Central memory CD8-positive, alpha-beta T cell (primary cell): ENCODE measurements at regions not wholly inside any gene's neighbourhood (a gene's known extent, or its start where the extent isn't known, plus 50 kb on each side); places are given as distances from the start of the nearest gene placed in this dataset.
"Not testable (repeated sequence)": the region's sequence is repeated elsewhere in the genome, so short reads cannot be mapped to it uniquely, and the experiment has no call there.

Experiments used
- ATAC-seq: fragments of 150-1000 bp; cut with Tn5 transposase; replicated peaks from 2 replicates; pipeline ENCODE4 v1.10.0; 2022; ENCODE audit warnings: mild to moderate bottlenecking, moderate FRiP score, moderate number of reproducible peaks; ENCODE audit not compliant: poor library complexity, severe bottlenecking; ENCODE audit errors: extremely low read depth
- DNase-seq, 2 donors: peaks; one replicate each; pipeline ENCODE4 v3.0.0; 2021; ENCODE audit warnings: low spot score in 2 of 2
- H3K27ac Mint-ChIP-seq: one replicate; pipeline ENCODE4 v1.8.0; 2022; ENCODE audit warnings: low read depth, mild to moderate bottlenecking, moderate library complexity, mixed read lengths
- H3K27me3 Mint-ChIP-seq: one replicate; pipeline ENCODE4 v1.8.0; 2022; ENCODE audit warnings: mixed read lengths
- H3K36me3 Mint-ChIP-seq: one replicate; pipeline ENCODE4 v1.8.0; 2022; ENCODE audit warnings: mild to moderate bottlenecking, moderate library complexity, mixed read lengths; ENCODE audit not compliant: insufficient read depth
- H3K4me1 Mint-ChIP-seq: one replicate; pipeline ENCODE4 v1.8.0; 2022; ENCODE audit warnings: mixed read lengths
- H3K4me3 Mint-ChIP-seq: one replicate; pipeline ENCODE4 v1.8.0; 2022; ENCODE audit warnings: mild to moderate bottlenecking, moderate library complexity, mixed read lengths
- H3K9me3 Mint-ChIP-seq: one replicate; pipeline ENCODE4 v1.8.0; 2022; ENCODE audit warnings: mixed read lengths

DNA sequence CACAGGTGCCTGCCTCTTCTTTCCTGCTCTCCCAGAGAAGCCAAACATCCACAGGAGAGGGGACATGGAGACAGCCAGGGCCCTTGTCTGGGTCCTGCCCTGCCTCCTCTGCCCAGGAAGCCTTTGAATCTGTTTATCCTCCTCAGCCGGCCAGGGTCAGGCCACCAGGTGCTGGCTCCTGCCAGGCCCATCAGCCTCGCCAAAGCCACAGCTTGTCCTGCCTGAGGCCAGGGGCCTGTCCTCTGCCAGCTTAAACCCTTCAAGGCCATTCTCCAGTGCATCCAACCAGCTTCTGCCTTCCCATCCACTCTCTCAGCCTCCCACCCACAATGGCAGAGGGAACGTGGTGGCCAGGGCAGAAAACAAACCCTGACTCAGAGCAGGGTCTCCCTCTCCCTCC lies 254.6 kb downstream of the ANKRD60 start:
- no peaks in the 10 kb centered on the region for H3K36me3 Mint-ChIP-seq
- H3K4me1 Mint-ChIP-seq = no peaks in the 10 kb centered on the region
- ATAC-seq (no peak), DNase-seq (no peak)
- H3K27ac Mint-ChIP-seq = no peak overlapping the region
- no peak overlapping the region for H3K4me3 Mint-ChIP-seq
- H3K27me3 Mint-ChIP-seq = peaks cover 7% of the 10 kb centered on the region
- H3K9me3 Mint-ChIP-seq = peaks cover 8% of the 10 kb centered on the region

DNA sequence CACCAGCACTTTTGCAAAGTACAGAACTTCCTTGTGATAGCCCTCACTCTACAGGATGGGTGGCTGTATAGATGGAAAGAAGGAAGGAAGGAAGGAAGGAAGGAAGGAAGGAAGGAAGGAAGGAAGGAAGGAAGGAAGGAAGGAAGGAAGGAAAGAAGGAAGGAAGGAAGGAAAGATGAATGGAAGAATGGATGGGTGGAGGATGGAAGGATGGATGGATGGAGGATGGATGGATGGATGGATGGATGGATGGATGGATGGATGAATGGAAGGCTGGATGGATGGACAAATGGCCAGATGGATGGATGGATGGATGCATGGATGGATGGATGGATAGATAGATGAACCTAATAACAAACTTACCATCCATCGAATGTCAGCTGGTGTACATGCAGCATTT lies 256.9 kb downstream of the ANKRD60 start:
- peaks cover 30% of the 10 kb centered on the region for H3K27me3 Mint-ChIP-seq
- DNase-seq, ATAC-seq: not testable (repeated sequence)

DNA sequence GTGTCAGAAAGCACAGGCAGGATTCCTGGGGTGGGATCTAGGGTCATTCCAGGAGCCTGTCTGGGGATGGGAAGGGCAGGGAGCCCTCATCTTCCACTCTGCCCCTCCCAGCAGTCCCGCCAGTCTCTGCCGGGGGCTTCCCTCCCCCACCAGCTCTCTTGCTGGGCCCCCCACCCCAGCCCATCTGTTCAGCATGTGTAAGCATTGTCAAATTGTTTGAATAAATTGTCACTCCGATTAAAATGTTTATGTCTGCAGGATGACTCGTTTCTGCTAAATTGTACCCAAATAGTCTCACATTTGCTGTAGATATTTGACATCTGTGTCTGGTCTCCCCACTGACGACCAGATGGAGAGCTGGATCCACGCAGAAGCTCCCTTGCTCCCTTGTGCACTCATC lies 257.6 kb downstream of the ANKRD60 start:
- no peak for DNase-seq
- no peak for ATAC-seq
- peaks cover 8% of the 10 kb centered on the region for H3K9me3 Mint-ChIP-seq
- no peak overlapping the region for H3K4me3 Mint-ChIP-seq
- peaks cover 36% of the 10 kb centered on the region for H3K27me3 Mint-ChIP-seq
- H3K27ac Mint-ChIP-seq = no peak overlapping the region
- no peaks in the 10 kb centered on the region for H3K36me3 Mint-ChIP-seq
- H3K4me1 Mint-ChIP-seq = no peaks in the 10 kb centered on the region

More for the DNA sequence above, 256.9 kb downstream of the ANKRD60 start:
- not testable (repeated sequence) for H3K4me3 Mint-ChIP-seq, H3K27ac Mint-ChIP-seq, H3K4me1 Mint-ChIP-seq, H3K9me3 Mint-ChIP-seq, H3K36me3 Mint-ChIP-seq

- Mint-ChIP-seq H3K4me1 (no peaks in the 10 kb centered on the region), H3K36me3 (no peaks in the 10 kb centered on the region), H3K27me3 (peaks cover 43% of the 10 kb centered on the region), H3K27ac (no peak overlapping the region), H3K9me3 (peaks cover 7% of the 10 kb centered on the region), H3K4me3 (no peak overlapping the region)
- DNase-seq (no peak), ATAC-seq (no peak)
Measured at GRCh38 chr20:57970116-57970515, 258.3 kb downstream of the ANKRD60 start.

GRCh38 chr20:57968120-57968519 lies 258.3 kb upstream of the PMEPA1 start:
- no peaks in the 10 kb centered on the region for H3K36me3 Mint-ChIP-seq
- ATAC-seq (no peak), DNase-seq (no peak)
- H3K4me3 Mint-ChIP-seq = no peak overlapping the region
- H3K27ac Mint-ChIP-seq = no peak overlapping the region
- H3K9me3 Mint-ChIP-seq = no peaks in the 10 kb centered on the region
- H3K27me3 Mint-ChIP-seq = peaks cover 61% of the 10 kb centered on the region
- no peaks in the 10 kb centered on the region for H3K4me1 Mint-ChIP-seq

DNA sequence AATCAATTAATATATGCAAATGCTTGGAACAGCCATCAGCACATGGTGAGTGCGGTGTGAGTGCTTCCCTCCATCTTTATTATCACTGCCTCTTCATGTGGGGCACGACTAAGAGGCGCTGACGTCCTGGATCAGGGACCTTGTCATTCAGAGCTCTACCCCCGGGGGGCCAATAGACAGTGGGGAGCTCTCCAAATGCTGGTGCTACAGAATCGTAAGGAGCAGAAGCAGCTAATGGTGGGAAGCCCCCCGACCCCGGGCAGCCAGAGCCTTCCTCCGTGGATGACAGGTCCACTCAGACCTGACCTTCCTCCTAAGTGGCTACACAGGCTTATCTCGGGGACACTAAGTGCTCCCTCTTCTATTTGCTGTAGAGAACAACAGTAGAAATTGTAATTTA lies 257.5 kb upstream of the PMEPA1 start:
- H3K27me3 Mint-ChIP-seq = peaks cover 68% of the 10 kb centered on the region
- no peak overlapping the region for H3K4me3 Mint-ChIP-seq
- H3K9me3 Mint-ChIP-seq = no peaks in the 10 kb centered on the region
- H3K27ac Mint-ChIP-seq = no peak overlapping the region
- H3K36me3 Mint-ChIP-seq = no peaks in the 10 kb centered on the region
- H3K4me1 Mint-ChIP-seq = no peaks in the 10 kb centered on the region
- DNase-seq (no peak), ATAC-seq (no peak)

DNA sequence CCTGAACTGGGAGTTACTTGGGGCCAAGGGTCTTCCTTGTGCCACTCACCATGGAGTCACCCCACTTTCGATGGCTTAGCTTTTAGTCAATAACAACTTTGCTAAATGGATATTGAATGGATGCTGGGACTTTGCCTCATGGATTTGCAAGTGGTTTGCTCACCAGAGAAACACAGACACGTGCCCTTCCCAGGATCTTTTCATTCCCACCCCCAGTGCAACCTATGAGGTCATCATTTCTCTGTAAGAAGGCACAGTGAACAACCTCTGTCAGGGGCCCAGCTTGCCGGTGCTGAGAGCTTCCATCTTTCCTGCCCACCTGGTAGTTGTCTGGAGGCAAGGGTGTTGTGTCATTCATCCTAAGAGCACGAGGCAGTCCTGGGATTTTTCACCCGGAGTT lies 256.8 kb upstream of the PMEPA1 start:
- H3K36me3 Mint-ChIP-seq = no peaks in the 10 kb centered on the region
- no peaks in the 10 kb centered on the region for H3K9me3 Mint-ChIP-seq
- H3K4me3 Mint-ChIP-seq = no peak overlapping the region
- H3K27ac Mint-ChIP-seq = no peak overlapping the region
- no peak for DNase-seq
- no peak for ATAC-seq
- no peaks in the 10 kb centered on the region for H3K4me1 Mint-ChIP-seq
- H3K27me3 Mint-ChIP-seq = peaks cover 68% of the 10 kb centered on the region

DNA sequence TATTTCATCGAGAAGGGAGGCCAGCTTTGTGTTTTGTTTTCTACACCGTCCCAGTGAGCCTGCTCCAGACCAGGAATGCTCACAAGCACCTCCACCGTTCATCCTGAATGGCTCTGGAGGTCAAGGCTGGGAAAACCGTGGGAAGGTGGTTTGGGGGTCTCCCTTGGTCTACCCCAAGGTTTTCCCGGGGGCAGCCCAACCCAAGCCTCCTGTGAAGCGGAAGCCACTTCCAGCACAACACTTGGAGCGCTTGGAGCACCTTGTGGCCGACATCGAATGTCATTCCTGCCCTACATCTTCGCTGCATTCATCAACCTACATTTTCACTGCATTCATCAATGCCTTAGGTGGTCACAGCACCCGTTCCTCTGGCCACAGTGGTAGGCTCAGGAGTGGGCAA lies 255.6 kb upstream of the PMEPA1 start:
- DNase-seq (no peak), ATAC-seq (no peak)
- Mint-ChIP-seq H3K4me3 (no peak overlapping the region), H3K4me1 (no peaks in the 10 kb centered on the region), H3K27me3 (peaks cover 78% of the 10 kb centered on the region), H3K36me3 (no peaks in the 10 kb centered on the region), H3K9me3 (no peaks in the 10 kb centered on the region), H3K27ac (no peak overlapping the region)

DNA sequence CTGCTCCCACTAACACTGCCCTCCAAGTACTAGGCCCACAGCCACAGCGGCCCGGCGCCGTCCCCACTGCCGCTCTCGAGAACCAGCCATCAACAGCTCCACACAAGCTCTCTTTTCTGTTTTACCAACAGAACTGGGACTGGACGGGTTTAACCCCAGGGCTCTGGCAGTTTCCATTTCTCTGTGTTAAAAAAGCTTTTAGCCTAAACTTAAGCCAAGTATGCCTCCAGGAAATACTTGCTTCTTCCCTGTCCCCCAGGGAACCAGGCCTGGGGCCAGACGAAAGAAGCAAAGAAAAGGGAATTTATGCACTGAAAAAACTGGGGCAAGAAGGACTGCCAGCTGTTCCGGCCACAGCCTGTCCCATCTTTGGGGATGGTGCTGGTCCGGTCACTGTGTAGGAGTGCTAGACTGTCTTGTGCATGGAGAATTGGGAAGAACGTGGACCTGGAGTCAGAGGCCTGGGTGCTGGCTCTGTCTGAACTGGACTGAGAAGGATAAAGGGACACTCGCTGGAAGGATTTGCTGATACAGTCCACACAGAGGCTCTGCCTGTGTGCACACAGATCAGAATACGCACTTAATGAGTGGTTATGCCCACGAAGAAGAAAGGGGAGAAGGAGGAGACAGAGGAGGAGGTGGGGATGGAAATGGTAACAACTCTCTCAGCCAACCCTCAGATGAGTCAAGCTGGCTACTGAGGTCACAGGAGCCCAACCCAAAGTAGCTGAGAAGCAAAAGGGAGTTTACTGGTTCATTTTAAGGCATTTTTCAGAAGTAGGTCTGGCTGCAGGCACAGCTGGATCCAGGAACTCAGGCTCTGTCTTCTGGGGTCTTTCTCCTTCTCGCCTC lies 254.4 kb upstream of the PMEPA1 start:
- Mint-ChIP-seq H3K27me3 (peaks cover 76% of the 10 kb centered on the region), H3K36me3 (no peaks in the 10 kb centered on the region), H3K9me3 (no peaks in the 10 kb centered on the region), H3K4me3 (no peak overlapping the region), H3K4me1 (no peaks in the 10 kb centered on the region), H3K27ac (no peak overlapping the region)
- DNase-seq = no peak
- no peak for ATAC-seq

GRCh38 chr20:57960803-57961575 lies 251.2 kb upstream of the PMEPA1 start:
- Mint-ChIP-seq H3K27ac (no peak overlapping the region), H3K4me1 (no peaks in the 10 kb centered on the region), H3K27me3 (peaks cover 48% of the 10 kb centered on the region), H3K36me3 (no peaks in the 10 kb centered on the region), H3K4me3 (no peak overlapping the region), H3K9me3 (no peaks in the 10 kb centered on the region)
- DNase-seq (no peak), ATAC-seq (no peak)

DNA sequence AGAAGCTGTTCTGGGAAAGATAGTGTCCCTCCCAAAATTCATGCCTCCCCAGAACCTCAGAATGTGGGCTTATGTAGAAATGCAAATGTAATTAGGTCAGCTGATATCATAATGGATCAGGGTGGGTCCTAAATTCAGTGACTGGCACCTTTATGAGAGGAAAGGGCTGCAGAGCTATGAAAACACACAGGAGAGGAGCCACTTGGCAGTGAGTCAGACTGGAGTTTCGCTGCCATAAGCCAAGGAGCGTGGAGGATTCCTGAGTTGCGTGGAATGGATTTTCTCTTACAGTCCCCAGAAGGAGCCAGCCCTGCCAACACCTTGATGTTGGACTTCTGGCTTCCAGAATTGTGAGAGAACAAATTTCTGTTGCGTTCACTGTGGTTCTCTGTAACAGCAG lies 249.8 kb upstream of the PMEPA1 start:
- DNase-seq (no peak), ATAC-seq (no peak)
- H3K36me3 Mint-ChIP-seq = no peaks in the 10 kb centered on the region
- peaks cover 41% of the 10 kb centered on the region for H3K27me3 Mint-ChIP-seq
- no peak overlapping the region for H3K4me3 Mint-ChIP-seq
- H3K4me1 Mint-ChIP-seq = no peaks in the 10 kb centered on the region
- no peaks in the 10 kb centered on the region for H3K9me3 Mint-ChIP-seq
- no peak overlapping the region for H3K27ac Mint-ChIP-seq

DNA sequence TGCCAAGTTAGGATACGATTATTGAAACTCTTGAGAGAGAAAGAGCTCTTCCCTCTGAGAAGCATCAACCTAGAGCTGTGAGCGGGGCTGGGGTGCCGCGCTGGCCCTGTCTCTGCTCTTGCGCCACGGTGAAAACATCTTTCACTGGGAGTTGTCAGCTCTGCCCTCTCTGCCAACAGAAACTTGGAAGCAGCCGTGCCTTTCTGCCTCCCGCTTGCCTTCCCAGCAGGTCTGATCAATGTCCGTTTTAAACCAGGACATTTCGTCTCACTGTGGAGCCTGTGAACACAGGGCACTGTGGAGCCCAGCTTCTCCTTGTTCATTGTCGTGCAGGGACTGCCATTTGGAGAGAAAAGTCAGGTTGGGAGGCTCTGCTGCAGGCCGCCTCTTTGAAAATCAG lies 249.2 kb upstream of the PMEPA1 start:
- Mint-ChIP-seq H3K4me3 (no peak overlapping the region), H3K9me3 (no peaks in the 10 kb centered on the region), H3K4me1 (no peaks in the 10 kb centered on the region), H3K27me3 (peaks cover 36% of the 10 kb centered on the region), H3K36me3 (no peaks in the 10 kb centered on the region), H3K27ac (no peak overlapping the region)
- no peak for DNase-seq
- no peak for ATAC-seq

- Mint-ChIP-seq H3K27ac (no peak overlapping the region), H3K4me1 (no peaks in the 10 kb centered on the region), H3K9me3 (no peaks in the 10 kb centered on the region), H3K4me3 (no peak overlapping the region), H3K36me3 (no peaks in the 10 kb centered on the region), H3K27me3 (peaks cover 27% of the 10 kb centered on the region)
- DNase-seq (no peak), ATAC-seq (no peak)
Measured at GRCh38 chr20:57958050-57958420, 248.2 kb upstream of the PMEPA1 start.
